ENCODE measurements at regions not wholly inside any gene's neighbourhood (a gene's known extent, or its start where the extent isn't known, plus 50 kb on each side); places are given as distances from the start of the nearest gene placed in this dataset.
A peak's percentile ranks its signal among the peaks of the same experiment; 100 is the strongest.

GRCh38 chr10:23917251-23917840, 291.6 kb upstream of the KIAA1217 start:
- Histone ChIP-seq H3K4me3 (ENCODE audit: insufficient read depth, low read depth, low read length) (no peak overlapping the region), H3K79me2 (ENCODE audit: insufficient read depth, low read length) (no peaks in the 10 kb centered on the region), H3K9ac (ENCODE audit: low read length) (no peak overlapping the region), H2AFZ (ENCODE audit: low read depth, low read length) (no peak overlapping the region), H3K27ac (ENCODE audit: low read depth, low read length) (no peak overlapping the region), H3K4me1 (ENCODE audit: insufficient read depth, low read length) (no peaks in the 10 kb centered on the region), H3K27me3 (ENCODE audit: insufficient read depth, low read length) (no peaks in the 10 kb centered on the region), H3K9me3 (ENCODE audit: insufficient read depth, low read depth, low read length) (no peaks in the 10 kb centered on the region), H3K4me2 (ENCODE audit: low read length) (no peak overlapping the region), H3K36me3 (ENCODE audit: insufficient read depth, low read length) (no peaks in the 10 kb centered on the region), H4K20me1 (ENCODE audit: insufficient read depth, low read length) (no peaks in the 10 kb centered on the region)
- DNase-seq (ENCODE audit: low read depth) (no peak), FAIRE-seq (no peak)
- H3K27ac Mint-ChIP-seq (ENCODE audit: unreplicated experiment), result peak overlapping the region; percentile 35
- H3K36me3 Mint-ChIP-seq (ENCODE audit: low read depth, unreplicated experiment), result no peaks in the 10 kb centered on the region
- peaks cover 4% of the 10 kb centered on the region for H3K27me3 Mint-ChIP-seq (ENCODE audit: low read depth, unreplicated experiment)
- H3K9me3 Mint-ChIP-seq (ENCODE audit: unreplicated experiment), result peaks cover 5% of the 10 kb centered on the region
- TF ChIP-seq EZH2 (IDR thresholded peaks at IDR 0.05; ENCODE audit: insufficient read depth, low read length) (no peak), CTCF (IDR thresholded peaks at IDR 0.05; ENCODE audit: insufficient read depth, low read depth, low read length) (no peak)
- peaks cover 26% of the 10 kb centered on the region for H3K4me1 Mint-ChIP-seq (ENCODE audit: low read depth, unreplicated experiment)
- no peak overlapping the region for H3K4me3 Mint-ChIP-seq (ENCODE audit: unreplicated experiment)

- TF ChIP-seq EZH2 (IDR thresholded peaks at IDR 0.05; ENCODE audit: insufficient read depth, low read length), result no peak
- TF ChIP-seq CTCF (IDR thresholded peaks at IDR 0.05; ENCODE audit: insufficient read depth, low read depth, low read length), result no peak
- H3K27ac ChIP-seq (ENCODE audit: low read depth, low read length), result no peak overlapping the region
- no peak overlapping the region for H3K4me3 ChIP-seq (ENCODE audit: insufficient read depth, low read depth, low read length)
- H3K9ac ChIP-seq (ENCODE audit: low read length), result no peak overlapping the region
- H3K4me2 ChIP-seq (ENCODE audit: low read length), result no peak overlapping the region
- H3K4me1 ChIP-seq (ENCODE audit: insufficient read depth, low read length), result no peaks in the 10 kb centered on the region
- H2AFZ ChIP-seq (ENCODE audit: low read depth, low read length), result no peak overlapping the region
- no peaks in the 10 kb centered on the region for H3K27me3 ChIP-seq (ENCODE audit: insufficient read depth, low read length)
- no peaks in the 10 kb centered on the region for H4K20me1 ChIP-seq (ENCODE audit: insufficient read depth, low read length)
- peak overlapping the region; percentile 35 for H3K27ac Mint-ChIP-seq (ENCODE audit: unreplicated experiment)
- H3K27me3 Mint-ChIP-seq (ENCODE audit: low read depth, unreplicated experiment), result peaks cover 4% of the 10 kb centered on the region
- peaks cover 21% of the 10 kb centered on the region for H3K4me1 Mint-ChIP-seq (ENCODE audit: low read depth, unreplicated experiment)
- H3K4me3 Mint-ChIP-seq (ENCODE audit: unreplicated experiment), result no peak overlapping the region
- H3K36me3 Mint-ChIP-seq (ENCODE audit: low read depth, unreplicated experiment), result no peaks in the 10 kb centered on the region
- no peaks in the 10 kb centered on the region for H3K79me2 ChIP-seq (ENCODE audit: insufficient read depth, low read length)
- FAIRE-seq, result no peak
- peaks cover 5% of the 10 kb centered on the region for H3K9me3 Mint-ChIP-seq (ENCODE audit: unreplicated experiment)
- H3K36me3 ChIP-seq (ENCODE audit: insufficient read depth, low read length), result no peaks in the 10 kb centered on the region
- no peak for DNase-seq (ENCODE audit: low read depth)
- H3K9me3 ChIP-seq (ENCODE audit: insufficient read depth, low read depth, low read length), result no peaks in the 10 kb centered on the region
Measured at GRCh38 chr10:23918090-23918723, 290.7 kb upstream of the KIAA1217 start.

- Histone ChIP-seq H3K9ac (ENCODE audit: low read length) (no peak overlapping the region), H3K36me3 (ENCODE audit: insufficient read depth, low read length) (no peaks in the 10 kb centered on the region), H3K27ac (ENCODE audit: low read depth, low read length) (no peak overlapping the region), H4K20me1 (ENCODE audit: insufficient read depth, low read length) (no peaks in the 10 kb centered on the region), H3K4me2 (ENCODE audit: low read length) (no peak overlapping the region), H3K9me3 (ENCODE audit: insufficient read depth, low read depth, low read length) (no peaks in the 10 kb centered on the region), H3K4me3 (ENCODE audit: insufficient read depth, low read depth, low read length) (no peak overlapping the region), H3K4me1 (ENCODE audit: insufficient read depth, low read length) (no peaks in the 10 kb centered on the region), H2AFZ (ENCODE audit: low read depth, low read length) (no peak overlapping the region), H3K79me2 (ENCODE audit: insufficient read depth, low read length) (no peaks in the 10 kb centered on the region), H3K27me3 (ENCODE audit: insufficient read depth, low read length) (no peaks in the 10 kb centered on the region)
- Mint-ChIP-seq H3K27ac (ENCODE audit: unreplicated experiment) (peak overlapping the region; percentile 35), H3K27me3 (ENCODE audit: low read depth, unreplicated experiment) (peaks cover 4% of the 10 kb centered on the region), H3K9me3 (ENCODE audit: unreplicated experiment) (peaks cover 5% of the 10 kb centered on the region), H3K4me3 (ENCODE audit: unreplicated experiment) (no peak overlapping the region), H3K4me1 (ENCODE audit: low read depth, unreplicated experiment) (peaks cover 21% of the 10 kb centered on the region), H3K36me3 (ENCODE audit: low read depth, unreplicated experiment) (no peaks in the 10 kb centered on the region)
- FAIRE-seq (peak; percentile 13), DNase-seq (ENCODE audit: low read depth) (no peak)
- TF ChIP-seq EZH2 (IDR thresholded peaks at IDR 0.05; ENCODE audit: insufficient read depth, low read length) (no peak), CTCF (IDR thresholded peaks at IDR 0.05; ENCODE audit: insufficient read depth, low read depth, low read length) (no peak)
Measured at GRCh38 chr10:23918839-23919238, 290.1 kb upstream of the KIAA1217 start.

Measured in astrocyte (in vitro differentiated cells and primary cell).